G401 (cell line): ENCODE measurements at regions not wholly inside any gene's neighbourhood (a gene's known extent, or its start where the extent isn't known, plus 50 kb on each side); places are given as distances from the start of the nearest gene placed in this dataset.

ENCODE experiments used
- DNase-seq: peaks from one replicate; pipeline ENCODE4 v3.0.0-alpha.2; 2015; ENCODE audit warnings: low spot score
- in situ Hi-C: cut with HindIII; loops from 2 replicates; pipeline ENCODE4 v1.10.0; 2016; ENCODE audit warnings: low sequenced_read_pairs, mixed read lengths

GRCh38 chr2:188207554-188207953, 84.1 kb upstream of the GULP1 start:
- DNase-seq, result no peak

GRCh38 chr2:188209218-188209617, 82.5 kb upstream of the GULP1 start:
- in situ Hi-C loops, result no loop called here

More at GRCh38 chr2:188207554-188207953, 84.1 kb upstream of the GULP1 start:
- in situ Hi-C loops, result no loop called here

GRCh38 chr2:188217264-188217663, 74.4 kb upstream of the GULP1 start:
- no peak for DNase-seq
- in situ Hi-C loops, result no loop called here

More at GRCh38 chr2:188209218-188209617, 82.5 kb upstream of the GULP1 start:
- DNase-seq, result no peak

- in situ Hi-C loops, result no loop called here
- DNase-seq, result no peak
Observed at GRCh38 chr2:188219541-188219940, 72.1 kb upstream of the GULP1 start.

- in situ Hi-C loops, result no loop called here
- DNase-seq, result no peak
Observed at GRCh38 chr2:188220535-188220934, 71.1 kb upstream of the GULP1 start.

- no peak for DNase-seq
- in situ Hi-C loops, result no loop called here
Observed at GRCh38 chr2:188227713-188228112, 64.0 kb upstream of the GULP1 start.

- in situ Hi-C loops, result no loop called here
- DNase-seq, result no peak
Observed at GRCh38 chr2:188235364-188235763, 56.3 kb upstream of the GULP1 start.

GRCh38 chr2:188238386-188238785, 53.3 kb upstream of the GULP1 start:
- DNase-seq, result no peak
- in situ Hi-C loops, result no loop called here
